ENCODE measurements at regions not wholly inside any gene's neighbourhood (a gene's known extent, or its start where the extent isn't known, plus 50 kb on each side); places are given as distances from the start of the nearest gene placed in this dataset.

- DNase-seq: no peak
Observed at GRCh38 chr9:94159069-94159939, 75.0 kb downstream of the PTPDC1 start.

- DNase-seq: no peak
Observed at GRCh38 chr9:94160594-94161501, 76.6 kb downstream of the PTPDC1 start.

GRCh38 chr9:94161673-94162072, 77.4 kb downstream of the PTPDC1 start:
- no peak for DNase-seq

- DNase-seq: no peak
Observed at GRCh38 chr9:94164806-94165549, 80.7 kb downstream of the PTPDC1 start.

GRCh38 chr9:94165592-94166235, 81.5 kb downstream of the PTPDC1 start:
- DNase-seq: peak; percentile 96

GRCh38 chr9:94166236-94166975, 82.1 kb downstream of the PTPDC1 start:
- peak; percentile 92 for DNase-seq

- no peak for DNase-seq
Observed at GRCh38 chr9:94166976-94167346, 82.7 kb downstream of the PTPDC1 start.

- no peak for DNase-seq
Observed at GRCh38 chr9:94167376-94167890, 83.2 kb downstream of the PTPDC1 start.

- DNase-seq: no peak
Observed at GRCh38 chr9:94168203-94169000, 84.1 kb downstream of the PTPDC1 start.

GRCh38 chr9:94169968-94170367, 85.7 kb downstream of the PTPDC1 start:
- no peak for DNase-seq

GRCh38 chr9:94173632-94174031, 85.5 kb upstream of the ZNF169 start:
- DNase-seq: no peak

- DNase-seq: no peak
Observed at GRCh38 chr9:94174164-94174563, 84.9 kb upstream of the ZNF169 start.

- no peak for DNase-seq
Observed at GRCh38 chr9:94175669-94176068, 83.4 kb upstream of the ZNF169 start.

GRCh38 chr9:94176608-94177007, 82.5 kb upstream of the ZNF169 start:
- no peak for DNase-seq

- DNase-seq: no peak
Observed at GRCh38 chr9:94178927-94179326, 80.2 kb upstream of the ZNF169 start.

- no peak for DNase-seq
Observed at GRCh38 chr9:94181408-94182181, 77.5 kb upstream of the ZNF169 start.

GRCh38 chr9:94182532-94182931, 76.6 kb upstream of the ZNF169 start:
- no peak for DNase-seq

GRCh38 chr9:94183240-94183999, 75.7 kb upstream of the ZNF169 start:
- no peak for DNase-seq

GRCh38 chr9:94188246-94188645, 70.9 kb upstream of the ZNF169 start:
- DNase-seq: no peak

Data from activated gamma-delta T cell treated with Interleukin-2 at 50 U/mL for 16 hours (primary cell).